ENCODE measurements at regions not wholly inside any gene's neighbourhood (a gene's known extent, or its start where the extent isn't known, plus 50 kb on each side); places are given as distances from the start of the nearest gene placed in this dataset.
"Not testable (repeated sequence)": the region's sequence is repeated elsewhere in the genome, so short reads cannot be mapped to it uniquely, and the experiment has no call there.

- no peak overlapping the region for H3K9ac ChIP-seq (ENCODE audit: low read length)
- ChIA-PET POLR2A (no interaction called here), CTCF (no interaction called here)
- H3K4me3 Mint-ChIP-seq = no peak overlapping the region
- no peak overlapping the region for H3K27ac Mint-ChIP-seq
- intact Hi-C loops (cut with micrococcal nuclease) = no loop called here
- H3K4me2 ChIP-seq (replicated peaks; ENCODE audit: low read depth, low read length, poor library complexity, severe bottlenecking) = no peak overlapping the region
- no peaks in the 10 kb centered on the region for H3K9me3 Mint-ChIP-seq (ENCODE audit: insufficient read depth)
- no peak overlapping the region for H3K4me3 ChIP-seq (ENCODE audit: control extremely low read depth in 1 of 5, extremely low read depth in 1 of 5, insufficient read depth in 1 of 5, low read depth in 2 of 5, low read length in 4 of 5)
- H3K9me3 ChIP-seq (ENCODE audit: control extremely low read depth in 1 of 3, control insufficient read depth in 2 of 3, insufficient read depth in 1 of 3, low read length in 2 of 3) = no peaks in the 10 kb centered on the region
- no peak overlapping the region for H2AFZ ChIP-seq (ENCODE audit: insufficient read depth, low read depth, low read length, poor library complexity, severe bottlenecking)
- H3K36me3 ChIP-seq (replicated peaks in 1 of 2; ENCODE audit: control extremely low read depth in 1 of 2, control insufficient read depth in 1 of 2, extremely low read depth in 1 of 2, insufficient read depth in 2 of 2, low read length in 1 of 2) = no peaks in the 10 kb centered on the region
- H4K20me1 ChIP-seq (ENCODE audit: control insufficient read depth, insufficient read depth, low read length, poor library complexity, severe bottlenecking) = no peaks in the 10 kb centered on the region
- no peak overlapping the region for H3K27ac ChIP-seq (ENCODE audit: low read length in 2 of 2)
- no peak for ATAC-seq (ENCODE audit: low read depth)
- H3K27me3 Mint-ChIP-seq = peaks cover 3% of the 10 kb centered on the region
- no peaks in the 10 kb centered on the region for H3K4me1 ChIP-seq (ENCODE audit: control insufficient read depth in 2 of 2, insufficient read depth in 2 of 2, low read length in 2 of 2)
- H3K4me1 Mint-ChIP-seq = no peaks in the 10 kb centered on the region
- 60% methylated on average over 1 of the region's 2 CpGs for WGBS (ENCODE audit: insufficient coverage)
- no peaks in the 10 kb centered on the region for H3K79me2 ChIP-seq (ENCODE audit: control insufficient read depth, insufficient read depth, low read length)
- no peaks in the 10 kb centered on the region for H3K27me3 ChIP-seq (replicated peaks in 1 of 4; ENCODE audit: control extremely low read depth in 1 of 4, control insufficient read depth in 3 of 4, insufficient read depth in 4 of 4, low read length in 3 of 4)
- TF ChIP-seq EZH2 (IDR thresholded peaks at IDR 0.05; ENCODE audit: borderline replicate concordance, insufficient read depth, low read depth, low read length, poor library complexity, severe bottlenecking) (no peak), CTCF (IDR thresholded peaks at IDR 0.05) (no peak)
- DNase-seq = no peak
Measured at GRCh38 chr3:17861476-17861875, 119.0 kb upstream of the TBC1D5 start.

DNA sequence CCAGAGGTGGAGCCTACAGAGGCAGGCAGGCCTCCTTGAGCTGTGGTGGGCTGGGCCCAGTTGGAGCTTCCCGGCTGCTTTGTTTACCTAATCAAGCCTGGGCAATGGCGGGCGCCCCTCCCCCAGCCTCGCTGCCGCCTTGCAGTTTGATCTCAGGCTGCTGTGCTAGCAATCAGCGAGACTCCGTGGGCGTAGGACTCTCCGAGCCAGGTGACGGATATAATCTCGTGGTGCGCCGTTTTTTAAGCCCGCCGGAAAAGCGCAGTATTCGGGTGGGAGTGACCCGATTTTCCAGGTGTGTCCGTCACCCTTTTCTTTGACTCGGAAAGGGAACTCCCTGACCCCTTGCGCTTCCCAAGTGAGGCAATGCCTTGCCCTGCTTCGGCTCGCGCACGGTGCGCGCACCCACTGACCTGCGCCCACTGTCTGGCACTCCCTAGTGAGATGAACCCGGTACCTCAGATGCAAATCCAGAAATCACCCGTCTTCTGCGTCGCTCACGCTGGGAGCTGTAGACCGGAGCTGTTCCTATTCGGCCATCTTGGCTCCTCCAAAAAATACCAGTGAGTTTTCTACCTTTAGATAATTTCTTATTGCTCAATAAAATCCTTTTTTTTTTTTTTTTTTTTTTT, 118.5 kb upstream of the TBC1D5 start:
- DNase-seq; CTCF ChIA-PET; H3K9me3 Mint-ChIP-seq (ENCODE audit: insufficient read depth); H3K27ac Mint-ChIP-seq; H4K20me1 ChIP-seq (ENCODE audit: control insufficient read depth, insufficient read depth, low read length, poor library complexity, severe bottlenecking); H3K27me3 ChIP-seq (replicated peaks in 1 of 4; ENCODE audit: control extremely low read depth in 1 of 4, control insufficient read depth in 3 of 4, insufficient read depth in 4 of 4, low read length in 3 of 4); H3K4me2 ChIP-seq (replicated peaks; ENCODE audit: low read depth, low read length, poor library complexity, severe bottlenecking); H3K4me1 ChIP-seq (ENCODE audit: control insufficient read depth in 2 of 2, insufficient read depth in 2 of 2, low read length in 2 of 2); H3K27ac ChIP-seq (ENCODE audit: low read length in 2 of 2); H3K4me3 ChIP-seq (ENCODE audit: control extremely low read depth in 1 of 5, extremely low read depth in 1 of 5, insufficient read depth in 1 of 5, low read depth in 2 of 5, low read length in 4 of 5); H3K79me2 ChIP-seq (ENCODE audit: control insufficient read depth, insufficient read depth, low read length); H2AFZ ChIP-seq (ENCODE audit: insufficient read depth, low read depth, low read length, poor library complexity, severe bottlenecking); H3K4me3 Mint-ChIP-seq; H3K27me3 Mint-ChIP-seq; POLR2A ChIA-PET; H3K36me3 ChIP-seq (replicated peaks in 1 of 2; ENCODE audit: control extremely low read depth in 1 of 2, control insufficient read depth in 1 of 2, extremely low read depth in 1 of 2, insufficient read depth in 2 of 2, low read length in 1 of 2); H3K9me3 ChIP-seq (ENCODE audit: control extremely low read depth in 1 of 3, control insufficient read depth in 2 of 3, insufficient read depth in 1 of 3, low read length in 2 of 3); intact Hi-C loops (cut with micrococcal nuclease); H3K9ac ChIP-seq (ENCODE audit: low read length); ATAC-seq (ENCODE audit: low read depth); H3K4me1 Mint-ChIP-seq: not testable (repeated sequence)
- 97% methylated on average over 22 of the region's 35 CpGs for WGBS (ENCODE audit: insufficient coverage)

All from B cell (primary cell).